WERI-Rb-1 (cell line): ENCODE measurements at regions not wholly inside any gene's neighbourhood (a gene's known extent, or its start where the extent isn't known, plus 50 kb on each side); places are given as distances from the start of the nearest gene placed in this dataset.

Source experiments
- DNase-seq: peaks from one replicate; pipeline ENCODE4 v3.0.0-alpha.2; 2020
- H3K27ac ChIP-seq: fragments of 250-450 bp; sonication (Bioruptor Pico); 2 replicates; pipeline ENCODE4 v1.5.1; 2020; ENCODE audit warnings: mild to moderate bottlenecking, moderate library complexity
- H3K27me3 ChIP-seq: fragments of 250-450 bp; sonication (Bioruptor Pico); 2 replicates; pipeline ENCODE4 v1.5.1; 2021; ENCODE audit warnings: mild to moderate bottlenecking, low read depth, moderate library complexity; ENCODE audit not compliant: insufficient read depth, severe bottlenecking
- H3K36me3 ChIP-seq: fragments of 250-450 bp; sonication (Bioruptor Pico); 2 replicates; pipeline ENCODE4 v1.5.1; 2020; ENCODE audit warnings: mild to moderate bottlenecking, moderate library complexity
- H3K4me3 ChIP-seq: 2 replicates; pipeline ENCODE4 v1.5.1; 2011; ENCODE audit warnings: low read depth, mild to moderate bottlenecking, control low read depth, low read length
- H3K9me3 ChIP-seq: fragments of 250-450 bp; sonication (Bioruptor Pico); 2 replicates; pipeline ENCODE4 v1.5.1; 2021; ENCODE audit warnings: mild to moderate bottlenecking, moderate library complexity; ENCODE audit not compliant: severe bottlenecking
- TF ChIP-seq, protein P1 (sequence below): IDR thresholded peaks from 2 replicates; pipeline ENCODE4 v1.5.1; 2011; ENCODE audit warnings: low read depth, mild to moderate bottlenecking, control low read depth, inconsistent platforms, low read length

DNA sequence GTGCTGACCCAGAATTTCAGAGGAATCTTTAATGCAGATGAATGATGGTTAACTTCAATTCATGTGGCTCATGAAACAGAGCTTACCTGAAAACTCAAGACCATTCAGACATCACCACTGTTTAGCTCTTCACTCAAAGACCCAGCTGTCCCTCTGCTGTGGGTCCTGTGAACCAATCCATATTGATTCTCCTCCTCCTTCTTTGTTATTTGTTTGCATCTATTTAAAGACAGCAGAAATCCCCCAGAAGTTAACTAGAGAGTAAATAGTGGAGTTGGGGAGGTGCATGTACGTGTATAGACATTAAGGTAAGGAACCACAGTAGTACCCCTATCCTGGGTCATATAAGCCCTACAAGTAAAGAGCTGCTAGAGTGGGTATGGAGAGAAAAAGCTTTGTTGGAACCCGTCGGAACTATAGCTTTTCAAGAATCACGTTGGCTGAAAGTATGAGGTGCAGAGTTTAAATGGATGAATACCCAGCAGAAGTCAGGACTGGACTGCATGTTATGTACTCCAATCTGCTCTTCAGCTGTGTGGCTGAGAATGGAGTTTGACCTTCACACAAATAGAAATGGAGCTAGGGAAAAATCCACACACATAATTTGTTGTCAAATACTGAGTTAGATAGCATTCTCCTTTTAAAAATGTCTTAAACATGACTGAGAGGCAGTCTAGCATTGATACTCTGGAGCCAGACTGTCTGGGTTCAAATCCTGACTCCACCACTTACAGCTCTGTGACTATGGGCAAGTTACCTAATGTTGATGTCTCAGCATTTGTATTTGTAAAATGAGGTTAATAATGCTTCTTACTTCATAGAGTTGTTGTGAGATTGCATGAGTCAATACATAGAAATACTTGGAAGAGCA lies 81.7 kb upstream of the HK2 start:
- H3K27me3 ChIP-seq, result no peaks in the 10 kb centered on the region
- TF ChIP-seq, protein P1, sequence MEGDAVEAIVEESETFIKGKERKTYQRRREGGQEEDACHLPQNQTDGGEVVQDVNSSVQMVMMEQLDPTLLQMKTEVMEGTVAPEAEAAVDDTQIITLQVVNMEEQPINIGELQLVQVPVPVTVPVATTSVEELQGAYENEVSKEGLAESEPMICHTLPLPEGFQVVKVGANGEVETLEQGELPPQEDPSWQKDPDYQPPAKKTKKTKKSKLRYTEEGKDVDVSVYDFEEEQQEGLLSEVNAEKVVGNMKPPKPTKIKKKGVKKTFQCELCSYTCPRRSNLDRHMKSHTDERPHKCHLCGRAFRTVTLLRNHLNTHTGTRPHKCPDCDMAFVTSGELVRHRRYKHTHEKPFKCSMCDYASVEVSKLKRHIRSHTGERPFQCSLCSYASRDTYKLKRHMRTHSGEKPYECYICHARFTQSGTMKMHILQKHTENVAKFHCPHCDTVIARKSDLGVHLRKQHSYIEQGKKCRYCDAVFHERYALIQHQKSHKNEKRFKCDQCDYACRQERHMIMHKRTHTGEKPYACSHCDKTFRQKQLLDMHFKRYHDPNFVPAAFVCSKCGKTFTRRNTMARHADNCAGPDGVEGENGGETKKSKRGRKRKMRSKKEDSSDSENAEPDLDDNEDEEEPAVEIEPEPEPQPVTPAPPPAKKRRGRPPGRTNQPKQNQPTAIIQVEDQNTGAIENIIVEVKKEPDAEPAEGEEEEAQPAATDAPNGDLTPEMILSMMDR, result no peak
- H3K4me3 ChIP-seq, result no peak overlapping the region
- no peak for DNase-seq
- no peaks in the 10 kb centered on the region for H3K36me3 ChIP-seq
- H3K9me3 ChIP-seq, result peaks cover 2% of the 10 kb centered on the region
- no peak overlapping the region for H3K27ac ChIP-seq

DNA sequence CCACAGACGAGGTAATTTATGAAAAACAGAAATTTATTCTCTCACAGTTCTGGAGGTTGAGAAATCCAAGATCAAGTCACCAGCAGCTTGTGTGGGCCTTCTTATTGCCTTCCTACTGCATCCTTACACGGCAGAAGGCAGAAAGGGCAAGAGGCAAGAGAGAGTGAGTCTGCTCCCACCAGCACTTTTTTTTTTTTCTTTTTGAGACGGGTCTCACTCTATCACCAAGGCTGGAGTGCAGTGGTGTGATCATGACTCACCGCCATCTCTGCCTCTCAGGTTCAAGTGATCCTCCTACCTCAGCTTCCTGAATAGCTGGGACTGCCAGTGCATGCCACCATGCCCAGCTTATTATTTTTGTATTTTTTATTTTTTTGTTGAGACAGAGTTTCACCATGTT lies 78.5 kb upstream of the HK2 start:
- DNase-seq, result no peak
- no peaks in the 10 kb centered on the region for H3K27me3 ChIP-seq
- peaks cover 5% of the 10 kb centered on the region for H3K9me3 ChIP-seq
- H3K27ac ChIP-seq, result no peak overlapping the region
- no peaks in the 10 kb centered on the region for H3K36me3 ChIP-seq
- TF ChIP-seq, protein P1, result no peak
- H3K4me3 ChIP-seq, result no peak overlapping the region

DNA sequence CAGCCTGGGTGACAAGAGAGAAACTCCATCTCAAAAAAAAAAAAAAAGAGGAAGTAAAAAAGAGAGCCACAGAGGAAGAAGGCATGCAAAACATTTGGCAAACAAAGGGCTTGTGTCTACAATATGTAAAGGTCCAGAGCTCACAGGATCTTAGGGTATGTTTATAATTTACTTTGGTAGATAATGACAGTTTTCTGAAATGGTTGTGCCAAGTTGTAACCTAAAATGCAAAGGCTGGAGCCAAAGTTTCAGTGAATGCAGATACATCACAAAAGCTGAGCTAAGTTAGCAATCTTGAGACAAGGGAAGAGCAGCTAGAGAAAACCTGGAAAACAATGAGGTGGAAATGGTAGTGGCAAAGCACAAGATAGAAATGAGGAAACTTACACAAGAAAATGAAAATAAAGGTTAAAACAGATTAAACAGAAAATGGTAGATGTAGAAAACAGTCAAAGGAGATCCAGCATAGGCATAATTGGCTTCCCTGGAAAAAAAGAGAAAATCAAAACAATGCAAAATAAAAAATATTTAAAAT lies 77.5 kb upstream of the HK2 start:
- DNase-seq, result no peak

DNA sequence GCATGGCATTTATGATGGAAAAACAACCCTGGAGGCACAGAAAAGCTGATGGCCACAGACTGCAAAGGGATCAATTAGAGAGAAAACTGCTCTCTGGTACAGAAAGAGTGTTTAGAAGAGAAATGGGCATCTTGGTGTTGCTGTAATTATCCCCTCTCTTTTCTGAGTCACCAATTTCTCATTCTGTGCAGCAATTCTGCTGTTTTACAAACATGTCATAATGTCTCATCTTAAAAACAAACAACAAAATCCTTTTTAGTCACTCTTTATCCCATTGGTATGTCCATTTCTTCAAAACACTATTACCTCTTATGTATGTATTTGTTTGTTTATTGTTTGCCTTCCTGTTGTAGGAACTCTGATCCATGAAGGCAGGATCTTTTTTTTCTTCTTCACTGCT lies 73.9 kb upstream of the HK2 start:
- no peak for DNase-seq
- Histone ChIP-seq H3K36me3 (no peaks in the 10 kb centered on the region), H3K4me3 (no peak overlapping the region), H3K27me3 (no peaks in the 10 kb centered on the region), H3K27ac (no peak overlapping the region), H3K9me3 (peaks cover 5% of the 10 kb centered on the region)
- TF ChIP-seq, protein P1, result no peak

More for the DNA sequence above, 77.5 kb upstream of the HK2 start:
- TF ChIP-seq, protein P1, result no peak
- H3K27me3 ChIP-seq, result no peaks in the 10 kb centered on the region
- no peak overlapping the region for H3K27ac ChIP-seq
- no peak overlapping the region for H3K4me3 ChIP-seq
- H3K9me3 ChIP-seq, result peaks cover 5% of the 10 kb centered on the region
- no peaks in the 10 kb centered on the region for H3K36me3 ChIP-seq

DNA sequence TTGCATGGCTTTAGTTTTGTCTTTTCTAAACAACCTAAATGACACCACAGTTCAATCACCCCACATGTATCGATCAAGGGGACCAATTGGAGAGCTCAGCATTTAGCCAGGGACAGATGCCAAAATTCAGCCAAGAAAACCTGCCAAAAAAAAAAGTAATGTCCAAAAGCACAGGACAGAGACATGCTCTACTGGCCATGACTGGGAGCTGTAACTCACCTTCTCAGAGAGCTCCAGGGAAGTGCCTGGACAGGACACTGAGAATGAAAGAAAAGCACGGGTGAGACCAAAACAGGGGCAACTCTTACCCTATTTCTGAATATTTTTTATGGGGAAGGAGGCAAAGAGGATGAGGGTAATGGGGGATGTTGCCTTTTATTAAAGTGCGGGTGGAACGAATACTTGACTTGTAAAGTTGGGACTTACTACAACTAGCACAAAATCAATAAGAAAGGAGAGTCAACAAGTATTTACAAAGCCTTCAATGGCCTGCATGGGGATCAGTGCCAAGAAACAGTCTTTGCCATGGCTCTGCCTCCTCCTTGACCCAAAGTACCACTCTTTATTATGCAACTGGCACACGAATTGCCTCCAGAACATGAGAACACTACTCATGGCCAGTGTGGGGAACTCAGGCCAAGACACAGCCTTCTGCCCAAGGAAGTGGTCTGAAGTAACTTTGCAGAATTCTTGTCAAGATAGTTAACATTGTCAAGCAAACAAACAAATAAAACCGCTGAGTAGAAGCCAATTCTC lies 72.9 kb upstream of the HK2 start:
- Histone ChIP-seq H3K36me3 (no peaks in the 10 kb centered on the region), H3K4me3 (no peak overlapping the region), H3K27me3 (no peaks in the 10 kb centered on the region), H3K9me3 (peaks cover 5% of the 10 kb centered on the region), H3K27ac (no peak overlapping the region)
- DNase-seq, result no peak
- TF ChIP-seq, protein P1, result no peak
